HepG2 (cell line): ENCODE measurements at regions not wholly inside any gene's neighbourhood (a gene's known extent, or its start where the extent isn't known, plus 50 kb on each side); places are given as distances from the start of the nearest gene placed in this dataset.

Experiments
- ATAC-seq: fragments of 200-7000 bp; cut with Tn5 transposase; 3 replicates; pipeline ENCODE4 v1.9.1; 2020; ENCODE audit warnings: mild to moderate bottlenecking, moderate library complexity
- BruUV-seq: library from RNA; stranded (reverse); fragments of 400-500 nt; replicated peaks from 2 replicates; lab custom pipeline; 2021; lab: Mats Ljungman, UMichigan
- CTCF ChIA-PET: fragments of 300-600 bp; formaldehyde crosslinking; extraction: SDS; loops from one replicate; lab custom pipeline; 2021; ENCODE audit warnings: low total read pairs, inconsistent platforms, low intra/inter-chr PET ratio; lab: Yijun Ruan, JAX
- POLR2A ChIA-PET: fragments of 350-600 bp; sonication (Branson Sonifier 250); formaldehyde crosslinking; loops from one replicate; lab custom pipeline; 2020; ENCODE audit warnings: antibody characterized with exemption, inconsistent platforms; lab: Yijun Ruan, JAX
- DNase-seq: peaks from one replicate; pipeline ENCODE4 v3.0.0-alpha.2; 2015; ENCODE audit warnings: low spot score
- FAIRE-seq: peaks from 3 replicates; lab custom pipeline; 2011; peaks lifted over from hg19 to GRCh38; lab: Jason Lieb, UNC
- H2AFZ ChIP-seq: one replicate; pipeline ENCODE4 v1.6.1; 2011; ENCODE audit warnings: low read length, inconsistent platforms
- H3K27ac ChIP-seq: fragments of 300-600 bp; 3 replicates; pipeline ENCODE4 v1.8.0; 2011; ENCODE audit warnings: mixed run types, mild to moderate bottlenecking, mixed read lengths, low read length, inconsistent platforms; ENCODE audit not compliant: insufficient read depth; ENCODE audit errors: extremely low read length
- H3K27me3 ChIP-seq, 2 experiments: fragments of 200-600 bp in 1 of 2; 2 replicates in 1 of 2; 3 replicates in 1 of 2; pipeline versions ENCODE4 v1.6.0 to v1.8.0; 2011; ENCODE audit warnings: low read length in 2 of 2, mild to moderate bottlenecking in 2 of 2, moderate library complexity in 2 of 2, inconsistent platforms in 1 of 2; ENCODE audit not compliant: insufficient read depth in 2 of 2, control insufficient read depth in 1 of 2
- H3K36me3 ChIP-seq, 2 experiments: fragments of 200-600 bp in 1 of 2; replicated peaks in 1 of 2; 2 replicates in 1 of 2; 3 replicates in 1 of 2; pipeline versions ENCODE4 v1.5.1 to v1.8.0; 2011; ENCODE audit warnings: low read length in 2 of 2, inconsistent platforms in 1 of 2; ENCODE audit not compliant: insufficient read depth in 2 of 2, control insufficient read depth in 1 of 2
- H3K4me1 ChIP-seq: 2 replicates; pipeline ENCODE4 v1.5.1; 2012; ENCODE audit warnings: low read length, inconsistent platforms; ENCODE audit not compliant: insufficient read depth
- H3K4me2 ChIP-seq: 2 replicates; pipeline ENCODE4 v1.6.0; 2011; ENCODE audit warnings: low read depth, low read length, inconsistent platforms
- H3K4me3 ChIP-seq, 3 experiments: fragments of 200-600 bp in 1 of 3; sonication (generic), shearing (Covaris generic) in 1 of 3; replicated peaks in 1 of 3; 2 replicates each; pipeline ENCODE4 v1.5.1; 2011 to 2016; ENCODE audit warnings: low read length in 3 of 3, inconsistent platforms in 2 of 3, low read depth in 2 of 3, mild to moderate bottlenecking in 2 of 3, control low read depth in 1 of 3, mixed read lengths in 1 of 3; ENCODE audit not compliant: insufficient read depth in 1 of 3
- H3K79me2 ChIP-seq: one replicate; pipeline ENCODE4 v1.6.1; 2011; ENCODE audit warnings: low read length, inconsistent platforms; ENCODE audit not compliant: insufficient read depth
- H3K9ac ChIP-seq: 2 replicates; pipeline ENCODE4 v1.6.0; 2011; ENCODE audit warnings: mild to moderate bottlenecking, low read depth, low read length, inconsistent platforms; ENCODE audit not compliant: insufficient read depth
- H3K9me3 ChIP-seq: 2 replicates; pipeline ENCODE4 v1.5.1; 2012; ENCODE audit warnings: mild to moderate bottlenecking, low read length
- H4K20me1 ChIP-seq: 2 replicates; pipeline ENCODE4 v1.6.0; 2011; ENCODE audit warnings: inconsistent platforms, mild to moderate bottlenecking, low read length, moderate library complexity; ENCODE audit not compliant: insufficient read depth
- FIP1L1 ChIP-seq: fragments of 200-400 bp; formaldehyde crosslinking; IDR thresholded peaks from 2 replicates; pipeline ENCODE4 v1.6.1; 2018; ENCODE audit warnings: low read depth, mild to moderate bottlenecking, low read length, moderate library complexity, borderline replicate concordance; ENCODE audit not compliant: insufficient read depth
- SNRNP70 ChIP-seq: fragments of 200-400 bp; formaldehyde crosslinking; IDR thresholded peaks from 2 replicates; pipeline ENCODE4 v1.6.1; 2017; ENCODE audit warnings: mild to moderate bottlenecking, low read depth, low read length, moderate library complexity
- WGBS: methylation state at CpG from one replicate; pipeline ENCODE4 v1.1.6; 2017; ENCODE audit warnings: low lambda C conversion rate; 5-methylcytosine and 5-hydroxymethylcytosine counted together
- in situ Hi-C: cut with HindIII; loops from 2 replicates; pipeline ENCODE4 v1.10.0; 2017; ENCODE audit warnings: low pct_unique_long_range_greater_than_20kb; ENCODE audit not compliant: extremely low pct_ligation_motif_present
- intact Hi-C: fragments of 100-400 bp; cut with micrococcal nuclease; formaldehyde crosslinking; loops from one replicate; pipeline ENCODE4 v1.10.0; 2022; ENCODE audit not compliant: unreplicated experiment
- TF ChIP-seq, protein P1 (sequence below): sonication (generic); formaldehyde crosslinking; IDR thresholded peaks from 2 replicates; pipeline ENCODE4; 2020; ENCODE audit warnings: missing genetic modification reagents, mild to moderate bottlenecking, borderline replicate concordance
- TF ChIP-seq, protein P2 (sequence below): sonication (generic); formaldehyde crosslinking; IDR thresholded peaks from 2 replicates; pipeline ENCODE4 v1.5.0; 2020; ENCODE audit warnings: mild to moderate bottlenecking, missing genetic modification reagents

DNA sequence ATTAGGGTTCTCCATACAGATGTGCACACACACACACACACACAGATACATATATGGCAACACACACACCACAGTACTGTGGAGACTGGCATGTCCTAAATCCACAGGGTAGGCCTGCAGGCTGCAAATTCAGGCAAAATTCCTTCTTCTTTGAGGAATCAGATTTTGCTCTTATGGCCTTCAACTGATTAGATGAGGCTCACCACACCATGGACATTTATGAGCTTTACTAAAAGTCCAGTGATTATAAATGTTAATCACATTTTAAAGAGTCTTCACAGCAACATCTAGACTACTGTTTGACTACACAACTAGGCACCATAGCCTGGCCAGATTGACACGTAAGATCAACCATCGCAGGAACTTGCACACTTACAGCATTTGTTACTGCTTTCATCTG is 140.3 kb upstream of the UBE3A start (continued):
- no peak for TF ChIP-seq SNRNP70
- TF ChIP-seq, protein P1, sequence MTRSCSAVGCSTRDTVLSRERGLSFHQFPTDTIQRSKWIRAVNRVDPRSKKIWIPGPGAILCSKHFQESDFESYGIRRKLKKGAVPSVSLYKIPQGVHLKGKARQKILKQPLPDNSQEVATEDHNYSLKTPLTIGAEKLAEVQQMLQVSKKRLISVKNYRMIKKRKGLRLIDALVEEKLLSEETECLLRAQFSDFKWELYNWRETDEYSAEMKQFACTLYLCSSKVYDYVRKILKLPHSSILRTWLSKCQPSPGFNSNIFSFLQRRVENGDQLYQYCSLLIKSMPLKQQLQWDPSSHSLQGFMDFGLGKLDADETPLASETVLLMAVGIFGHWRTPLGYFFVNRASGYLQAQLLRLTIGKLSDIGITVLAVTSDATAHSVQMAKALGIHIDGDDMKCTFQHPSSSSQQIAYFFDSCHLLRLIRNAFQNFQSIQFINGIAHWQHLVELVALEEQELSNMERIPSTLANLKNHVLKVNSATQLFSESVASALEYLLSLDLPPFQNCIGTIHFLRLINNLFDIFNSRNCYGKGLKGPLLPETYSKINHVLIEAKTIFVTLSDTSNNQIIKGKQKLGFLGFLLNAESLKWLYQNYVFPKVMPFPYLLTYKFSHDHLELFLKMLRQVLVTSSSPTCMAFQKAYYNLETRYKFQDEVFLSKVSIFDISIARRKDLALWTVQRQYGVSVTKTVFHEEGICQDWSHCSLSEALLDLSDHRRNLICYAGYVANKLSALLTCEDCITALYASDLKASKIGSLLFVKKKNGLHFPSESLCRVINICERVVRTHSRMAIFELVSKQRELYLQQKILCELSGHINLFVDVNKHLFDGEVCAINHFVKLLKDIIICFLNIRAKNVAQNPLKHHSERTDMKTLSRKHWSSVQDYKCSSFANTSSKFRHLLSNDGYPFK (CRISPR knock-in tag) = no peak

DNA sequence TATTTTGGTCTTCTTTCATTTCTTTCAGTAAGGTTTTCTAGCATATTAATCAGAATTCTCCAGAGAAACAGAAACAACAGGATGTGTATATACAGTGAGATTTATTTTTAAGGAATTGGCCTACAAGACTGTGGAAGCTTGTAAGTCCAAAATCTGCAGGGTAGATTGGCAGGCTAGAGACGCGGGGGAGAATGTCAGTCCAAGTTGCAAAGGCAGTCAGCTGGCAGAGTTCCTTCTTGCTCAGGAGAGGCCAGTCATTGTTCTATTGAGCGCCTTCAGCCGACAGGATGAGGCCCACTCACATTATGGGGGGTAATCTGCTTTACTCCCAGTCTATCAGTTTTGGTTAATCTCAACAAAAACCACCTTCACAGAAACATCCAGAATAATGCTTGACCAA is 133.4 kb upstream of the UBE3A start:
- 6% methylated on average over 2 of the region's 4 CpGs for WGBS
- no peaks in the 10 kb centered on the region for H3K79me2 ChIP-seq
- ChIA-PET CTCF (no interaction called here), POLR2A (no interaction called here)
- H4K20me1 ChIP-seq = no peaks in the 10 kb centered on the region
- no peaks in the 10 kb centered on the region for H3K27me3 ChIP-seq
- H3K36me3 ChIP-seq = no peaks in the 10 kb centered on the region
- H3K4me2 ChIP-seq = no peak overlapping the region
- intact Hi-C loops = no loop called here
- FAIRE-seq = no peak
- TF ChIP-seq FIP1L1 = no peak
- TF ChIP-seq, protein P2, sequence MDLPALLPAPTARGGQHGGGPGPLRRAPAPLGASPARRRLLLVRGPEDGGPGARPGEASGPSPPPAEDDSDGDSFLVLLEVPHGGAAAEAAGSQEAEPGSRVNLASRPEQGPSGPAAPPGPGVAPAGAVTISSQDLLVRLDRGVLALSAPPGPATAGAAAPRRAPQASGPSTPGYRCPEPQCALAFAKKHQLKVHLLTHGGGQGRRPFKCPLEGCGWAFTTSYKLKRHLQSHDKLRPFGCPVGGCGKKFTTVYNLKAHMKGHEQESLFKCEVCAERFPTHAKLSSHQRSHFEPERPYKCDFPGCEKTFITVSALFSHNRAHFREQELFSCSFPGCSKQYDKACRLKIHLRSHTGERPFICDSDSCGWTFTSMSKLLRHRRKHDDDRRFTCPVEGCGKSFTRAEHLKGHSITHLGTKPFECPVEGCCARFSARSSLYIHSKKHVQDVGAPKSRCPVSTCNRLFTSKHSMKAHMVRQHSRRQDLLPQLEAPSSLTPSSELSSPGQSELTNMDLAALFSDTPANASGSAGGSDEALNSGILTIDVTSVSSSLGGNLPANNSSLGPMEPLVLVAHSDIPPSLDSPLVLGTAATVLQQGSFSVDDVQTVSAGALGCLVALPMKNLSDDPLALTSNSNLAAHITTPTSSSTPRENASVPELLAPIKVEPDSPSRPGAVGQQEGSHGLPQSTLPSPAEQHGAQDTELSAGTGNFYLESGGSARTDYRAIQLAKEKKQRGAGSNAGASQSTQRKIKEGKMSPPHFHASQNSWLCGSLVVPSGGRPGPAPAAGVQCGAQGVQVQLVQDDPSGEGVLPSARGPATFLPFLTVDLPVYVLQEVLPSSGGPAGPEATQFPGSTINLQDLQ (CRISPR knock-in tag) = no peak
- TF ChIP-seq, all 625 proteins: peak for 0
- in situ Hi-C loops = no loop called here
- H3K4me3 ChIP-seq = no peak overlapping the region
- no peak overlapping the region for H3K27ac ChIP-seq
- H3K9me3 ChIP-seq = peaks cover 29% of the 10 kb centered on the region; the same call in 1 of the 2 replicates
- ATAC-seq (no peak), DNase-seq (no peak)
- H2AFZ ChIP-seq = no peak overlapping the region
- no peaks in the 10 kb centered on the region for H3K4me1 ChIP-seq
- H3K9ac ChIP-seq = no peak overlapping the region
- no TSS peak for BruUV-seq
